Neural cell (in vitro differentiated cells): ENCODE measurements at regions not wholly inside any gene's neighbourhood (a gene's known extent, or its start where the extent isn't known, plus 50 kb on each side); places are given as distances from the start of the nearest gene placed in this dataset.

Source experiments
- H2AFZ ChIP-seq: fragments of 200-600, 300-800 bp; sonication (generic), shearing (Covaris generic); 2 replicates; pipeline ENCODE4 v1.6.0; 2014; ENCODE audit warnings: low read depth, mild to moderate bottlenecking, antibody characterized with exemption, low read length, moderate library complexity
- H3F3A ChIP-seq: fragments of 200-600 bp; shearing (Covaris generic); 2 replicates; pipeline ENCODE4 v1.6.1; 2016; ENCODE audit warnings: mild to moderate bottlenecking, moderate library complexity, mixed read lengths, antibody characterized with exemption, low read length; ENCODE audit not compliant: insufficient read depth, poor library complexity, severe bottlenecking
- H3K27ac ChIP-seq: fragments of 200-600, 300-800 bp; sonication (generic), shearing (Covaris generic); 2 replicates; pipeline ENCODE4 v1.5.1; 2014; ENCODE audit warnings: mild to moderate bottlenecking, low read length, moderate library complexity
- H3K27me3 ChIP-seq: fragments of 300-800, 200-600 bp; sonication (generic), shearing (Covaris generic); 2 replicates; pipeline ENCODE4 v1.6.0; 2014; ENCODE audit warnings: mild to moderate bottlenecking, low read depth, low read length, moderate library complexity; ENCODE audit not compliant: insufficient read depth
- H3K36me3 ChIP-seq: fragments of 300-800, 200-600 bp; sonication (generic), shearing (Covaris generic); 2 replicates; pipeline ENCODE4 v1.5.1; 2014; ENCODE audit warnings: mild to moderate bottlenecking, antibody characterized with exemption, low read length, moderate library complexity; ENCODE audit not compliant: insufficient read depth
- H3K4me2 ChIP-seq: fragments of 300-800, 200-600 bp; sonication (generic), shearing (Covaris generic); 2 replicates; pipeline ENCODE4 v1.6.0; 2014; ENCODE audit warnings: mild to moderate bottlenecking, low read length
- H3K4me3 ChIP-seq: fragments of 300-800, 200-600 bp; sonication (generic), shearing (Covaris generic); 2 replicates; pipeline ENCODE4 v1.5.1; 2014; ENCODE audit warnings: mild to moderate bottlenecking, low read length, moderate library complexity
- H3K79me2 ChIP-seq: fragments of 200-600 bp; shearing (Covaris generic); replicated peaks from 2 replicates; pipeline ENCODE4 v1.6.0; 2014; ENCODE audit warnings: mild to moderate bottlenecking, low read length, moderate library complexity; ENCODE audit not compliant: insufficient read depth
- H3K9ac ChIP-seq: fragments of 300-800, 200-600 bp; sonication (generic), shearing (Covaris generic); 2 replicates; pipeline ENCODE4 v1.6.1; 2016; ENCODE audit warnings: mild to moderate bottlenecking, low read length, mixed read lengths
- H3K9me2 ChIP-seq: fragments of 200-600 bp; shearing (Covaris generic); 2 replicates; pipeline ENCODE4 v1.6.1; 2016; ENCODE audit warnings: mild to moderate bottlenecking, low read length, mixed read lengths; ENCODE audit not compliant: insufficient read depth
- H3K9me3 ChIP-seq: fragments of 200-600, 300-800 bp; sonication (generic), shearing (Covaris generic); 2 replicates; pipeline ENCODE4 v1.6.1; 2016; ENCODE audit warnings: mild to moderate bottlenecking, mixed run types, low read length, moderate library complexity, mixed read lengths
- H4K20me1 ChIP-seq: fragments of 200-600 bp; shearing (Covaris generic); 2 replicates; pipeline ENCODE4 v1.6.1; 2016; ENCODE audit warnings: mild to moderate bottlenecking, mixed run types; ENCODE audit not compliant: insufficient read depth
- EP300 ChIP-seq: fragments of 450-650 bp; conservative IDR thresholded peaks from 2 replicates; pipeline ENCODE4 v1.6.1; 2014; ENCODE audit warnings: antibody characterized with exemption, mild to moderate bottlenecking, moderate library complexity; ENCODE audit not compliant: poor library complexity, severe bottlenecking
- EZH2 ChIP-seq: fragments of 200-600, 300-800 bp; shearing (Covaris generic), sonication (generic); IDR thresholded peaks from 2 replicates; pipeline ENCODE4 v1.6.1; 2014; ENCODE audit warnings: antibody characterized with exemption, low read length, borderline replicate concordance, mild to moderate bottlenecking; ENCODE audit not compliant: insufficient read depth, poor library complexity, severe bottlenecking
- MXI1 ChIP-seq: fragments of 450-650 bp; conservative IDR thresholded peaks from 2 replicates; pipeline ENCODE4 v1.6.1; 2014; ENCODE audit warnings: antibody characterized with exemption, mild to moderate bottlenecking; ENCODE audit not compliant: poor library complexity, severe bottlenecking
- POLR2AphosphoS5 ChIP-seq: IDR thresholded peaks from 2 replicates; pipeline ENCODE4 v1.6.1; 2012
- RAD21 ChIP-seq: fragments of 450-650 bp; conservative IDR thresholded peaks from 2 replicates; pipeline ENCODE4 v1.6.1; 2014; ENCODE audit warnings: antibody characterized with exemption, mild to moderate bottlenecking, moderate library complexity
- SMC3 ChIP-seq: fragments of 450-650 bp; conservative IDR thresholded peaks from 2 replicates; pipeline ENCODE4 v1.6.1; 2014; ENCODE audit warnings: antibody characterized with exemption, mild to moderate bottlenecking, moderate library complexity; ENCODE audit not compliant: poor library complexity
- TAF1 ChIP-seq: IDR thresholded peaks from 2 replicates; pipeline ENCODE4 v1.6.1; 2012; ENCODE audit warnings: low read depth
- TF ChIP-seq, protein P1 (sequence below): fragments of 450-650 bp; IDR thresholded peaks from 2 replicates; pipeline ENCODE4 v1.5.1; 2014; ENCODE audit warnings: antibody characterized with exemption, mild to moderate bottlenecking, moderate library complexity; ENCODE audit not compliant: poor library complexity, severe bottlenecking
- TF ChIP-seq, protein P2 (sequence below): IDR thresholded peaks from 2 replicates; pipeline ENCODE4 v1.6.1; 2012; ENCODE audit warnings: borderline replicate concordance

- H3K9me2 ChIP-seq, result no peaks in the 10 kb centered on the region
- H3K79me2 ChIP-seq, result no peaks in the 10 kb centered on the region
- no peaks in the 10 kb centered on the region for H4K20me1 ChIP-seq
- no peaks in the 10 kb centered on the region for H3K9me3 ChIP-seq
- H2AFZ ChIP-seq, result no peak overlapping the region
- no peaks in the 10 kb centered on the region for H3K36me3 ChIP-seq
- H3F3A ChIP-seq, result no peaks in the 10 kb centered on the region
- no peak overlapping the region for H3K4me3 ChIP-seq
- TF ChIP-seq TAF1 (no peak), MXI1 (no peak), RAD21 (no peak), EP300 (no peak), EZH2 (no peak), POLR2AphosphoS5 (no peak), SMC3 (no peak)
- TF ChIP-seq, protein P1, sequence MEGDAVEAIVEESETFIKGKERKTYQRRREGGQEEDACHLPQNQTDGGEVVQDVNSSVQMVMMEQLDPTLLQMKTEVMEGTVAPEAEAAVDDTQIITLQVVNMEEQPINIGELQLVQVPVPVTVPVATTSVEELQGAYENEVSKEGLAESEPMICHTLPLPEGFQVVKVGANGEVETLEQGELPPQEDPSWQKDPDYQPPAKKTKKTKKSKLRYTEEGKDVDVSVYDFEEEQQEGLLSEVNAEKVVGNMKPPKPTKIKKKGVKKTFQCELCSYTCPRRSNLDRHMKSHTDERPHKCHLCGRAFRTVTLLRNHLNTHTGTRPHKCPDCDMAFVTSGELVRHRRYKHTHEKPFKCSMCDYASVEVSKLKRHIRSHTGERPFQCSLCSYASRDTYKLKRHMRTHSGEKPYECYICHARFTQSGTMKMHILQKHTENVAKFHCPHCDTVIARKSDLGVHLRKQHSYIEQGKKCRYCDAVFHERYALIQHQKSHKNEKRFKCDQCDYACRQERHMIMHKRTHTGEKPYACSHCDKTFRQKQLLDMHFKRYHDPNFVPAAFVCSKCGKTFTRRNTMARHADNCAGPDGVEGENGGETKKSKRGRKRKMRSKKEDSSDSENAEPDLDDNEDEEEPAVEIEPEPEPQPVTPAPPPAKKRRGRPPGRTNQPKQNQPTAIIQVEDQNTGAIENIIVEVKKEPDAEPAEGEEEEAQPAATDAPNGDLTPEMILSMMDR, result no peak
- TF ChIP-seq, protein P2, sequence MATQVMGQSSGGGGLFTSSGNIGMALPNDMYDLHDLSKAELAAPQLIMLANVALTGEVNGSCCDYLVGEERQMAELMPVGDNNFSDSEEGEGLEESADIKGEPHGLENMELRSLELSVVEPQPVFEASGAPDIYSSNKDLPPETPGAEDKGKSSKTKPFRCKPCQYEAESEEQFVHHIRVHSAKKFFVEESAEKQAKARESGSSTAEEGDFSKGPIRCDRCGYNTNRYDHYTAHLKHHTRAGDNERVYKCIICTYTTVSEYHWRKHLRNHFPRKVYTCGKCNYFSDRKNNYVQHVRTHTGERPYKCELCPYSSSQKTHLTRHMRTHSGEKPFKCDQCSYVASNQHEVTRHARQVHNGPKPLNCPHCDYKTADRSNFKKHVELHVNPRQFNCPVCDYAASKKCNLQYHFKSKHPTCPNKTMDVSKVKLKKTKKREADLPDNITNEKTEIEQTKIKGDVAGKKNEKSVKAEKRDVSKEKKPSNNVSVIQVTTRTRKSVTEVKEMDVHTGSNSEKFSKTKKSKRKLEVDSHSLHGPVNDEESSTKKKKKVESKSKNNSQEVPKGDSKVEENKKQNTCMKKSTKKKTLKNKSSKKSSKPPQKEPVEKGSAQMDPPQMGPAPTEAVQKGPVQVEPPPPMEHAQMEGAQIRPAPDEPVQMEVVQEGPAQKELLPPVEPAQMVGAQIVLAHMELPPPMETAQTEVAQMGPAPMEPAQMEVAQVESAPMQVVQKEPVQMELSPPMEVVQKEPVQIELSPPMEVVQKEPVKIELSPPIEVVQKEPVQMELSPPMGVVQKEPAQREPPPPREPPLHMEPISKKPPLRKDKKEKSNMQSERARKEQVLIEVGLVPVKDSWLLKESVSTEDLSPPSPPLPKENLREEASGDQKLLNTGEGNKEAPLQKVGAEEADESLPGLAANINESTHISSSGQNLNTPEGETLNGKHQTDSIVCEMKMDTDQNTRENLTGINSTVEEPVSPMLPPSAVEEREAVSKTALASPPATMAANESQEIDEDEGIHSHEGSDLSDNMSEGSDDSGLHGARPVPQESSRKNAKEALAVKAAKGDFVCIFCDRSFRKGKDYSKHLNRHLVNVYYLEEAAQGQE, result no peak
- no peak overlapping the region for H3K27ac ChIP-seq
- no peaks in the 10 kb centered on the region for H3K27me3 ChIP-seq
- no peak overlapping the region for H3K4me2 ChIP-seq
- H3K9ac ChIP-seq, result no peak overlapping the region
Observed at GRCh38 chr10:105506262-105506661, 865.2 kb downstream of the SORCS3 start.

DNA sequence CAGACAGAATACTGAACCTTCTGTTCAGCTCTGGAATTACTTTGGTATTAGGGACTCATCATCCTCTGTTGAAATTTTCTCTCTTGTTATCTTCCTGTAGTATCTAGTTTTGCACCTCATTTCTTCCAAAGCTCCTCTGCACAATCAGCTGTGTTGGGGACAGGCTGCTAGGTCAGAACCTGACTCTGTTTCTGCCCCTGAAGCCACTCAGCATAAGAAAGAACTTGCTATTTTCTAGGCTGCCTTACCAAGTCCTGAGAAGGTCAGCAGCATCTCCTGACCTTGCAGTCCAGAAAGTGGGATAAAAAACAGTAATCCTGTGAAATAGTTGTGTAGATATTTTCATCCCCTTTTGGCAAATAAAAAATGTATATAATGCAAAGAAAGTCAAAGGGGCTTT, 862.6 kb downstream of the SORCS3 start:
- no peaks in the 10 kb centered on the region for H3K9me3 ChIP-seq
- no peaks in the 10 kb centered on the region for H3F3A ChIP-seq
- H3K27ac ChIP-seq, result no peak overlapping the region
- H3K27me3 ChIP-seq, result no peaks in the 10 kb centered on the region
- H3K4me3 ChIP-seq, result no peak overlapping the region
- no peak overlapping the region for H3K4me2 ChIP-seq
- no peak overlapping the region for H3K9ac ChIP-seq
- H3K9me2 ChIP-seq, result no peaks in the 10 kb centered on the region
- no peaks in the 10 kb centered on the region for H4K20me1 ChIP-seq
- no peak overlapping the region for H2AFZ ChIP-seq
- H3K36me3 ChIP-seq, result no peaks in the 10 kb centered on the region
- no peaks in the 10 kb centered on the region for H3K79me2 ChIP-seq
- TF ChIP-seq EP300 (no peak), EZH2 (no peak), TAF1 (no peak), RAD21 (no peak), POLR2AphosphoS5 (no peak), MXI1 (no peak), SMC3 (no peak)
- TF ChIP-seq, protein P1, result no peak
- TF ChIP-seq, protein P2, result no peak
